Stimulated activated CD8-positive, alpha-beta memory T cell treated with anti-CD3 and anti-CD28 coated beads, Interleukin-2, amount 100 ng/mL, for 1 hour (primary cell): ENCODE measurements at regions not wholly inside any gene's neighbourhood (a gene's known extent, or its start where the extent isn't known, plus 50 kb on each side); places are given as distances from the start of the nearest gene placed in this dataset.
"Not testable (repeated sequence)": the region's sequence is repeated elsewhere in the genome, so short reads cannot be mapped to it uniquely, and the experiment has no call there.

Experiments
- DNase-seq, 2 donors: peaks; one replicate each; pipeline ENCODE4 v3.0.0-alpha.2; 2020; ENCODE audit warnings: low read depth in 2 of 2

DNA sequence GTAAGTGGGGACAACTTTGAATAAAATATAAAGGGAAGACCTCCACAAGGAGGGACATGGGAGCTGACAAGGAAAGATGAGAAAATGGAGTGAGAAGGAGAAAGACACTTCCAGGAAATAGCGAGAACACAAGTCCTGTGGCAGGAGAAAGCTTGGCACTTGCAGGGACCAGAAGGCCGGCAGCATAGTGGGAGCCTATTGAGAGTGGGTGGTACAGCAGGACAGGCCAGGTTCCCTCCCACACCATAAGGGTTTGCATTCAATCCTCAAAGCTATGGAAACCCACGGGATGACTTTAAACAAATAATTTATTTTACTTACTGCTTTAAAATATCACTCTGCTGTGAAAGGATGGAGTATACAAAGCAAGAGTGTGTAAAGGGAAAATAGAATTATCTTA lies 173.2 kb upstream of the ELL2 start:
- no peak for DNase-seq

DNA sequence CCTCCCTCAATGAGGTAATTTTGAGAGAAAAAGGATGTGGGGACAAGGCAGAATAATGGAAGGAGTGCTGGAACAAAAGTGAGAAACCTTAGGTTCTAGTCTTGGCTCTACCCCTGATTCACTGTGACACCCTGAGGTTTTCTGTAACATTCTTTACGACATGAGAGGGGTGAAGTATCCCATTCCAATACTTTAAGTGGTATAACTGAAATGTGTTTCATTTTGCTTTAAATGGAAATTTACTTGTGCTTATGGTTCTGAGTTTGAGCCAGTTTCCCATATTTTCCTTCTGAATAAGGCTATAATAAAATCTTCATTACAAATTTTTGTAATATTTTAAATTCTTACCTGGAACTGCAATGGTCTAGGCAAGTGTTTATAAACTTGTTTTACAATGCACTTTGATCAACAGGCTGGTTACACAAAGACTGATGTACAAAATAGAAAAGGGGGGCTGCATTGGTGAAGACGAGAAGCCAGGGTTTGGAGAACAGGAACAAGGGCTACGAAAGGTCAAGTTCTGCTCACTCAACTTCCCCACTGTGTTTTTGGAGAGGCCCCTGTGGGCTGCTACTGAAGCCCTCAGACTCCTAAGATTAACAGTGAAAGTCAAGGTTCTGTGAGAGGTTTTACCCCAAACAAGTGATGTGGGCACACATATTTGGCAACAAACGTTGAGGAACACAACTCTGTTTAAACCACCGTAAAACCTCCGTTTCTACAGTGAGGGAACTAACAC lies 171.9 kb upstream of the ELL2 start:
- DNase-seq = no peak

DNA sequence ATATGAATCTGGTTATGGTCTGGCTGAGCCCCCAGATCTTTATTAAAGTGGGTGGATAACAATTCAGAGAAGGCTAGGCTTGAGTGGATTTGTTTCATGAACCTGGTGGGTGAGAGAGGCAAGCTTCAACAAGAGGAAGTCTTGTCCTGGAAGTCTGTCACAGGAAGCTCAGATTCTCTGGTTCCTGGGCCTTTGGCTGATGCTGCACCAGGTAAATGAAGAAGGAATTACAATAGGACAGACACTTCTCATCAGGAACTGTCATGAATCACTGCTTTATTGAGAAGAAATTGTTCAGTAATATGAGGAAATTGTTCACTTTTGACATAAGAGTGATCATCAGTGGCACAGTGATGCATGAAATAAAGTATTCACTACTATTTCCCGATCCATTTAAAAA lies 167.6 kb upstream of the ELL2 start:
- DNase-seq = no peak

DNA sequence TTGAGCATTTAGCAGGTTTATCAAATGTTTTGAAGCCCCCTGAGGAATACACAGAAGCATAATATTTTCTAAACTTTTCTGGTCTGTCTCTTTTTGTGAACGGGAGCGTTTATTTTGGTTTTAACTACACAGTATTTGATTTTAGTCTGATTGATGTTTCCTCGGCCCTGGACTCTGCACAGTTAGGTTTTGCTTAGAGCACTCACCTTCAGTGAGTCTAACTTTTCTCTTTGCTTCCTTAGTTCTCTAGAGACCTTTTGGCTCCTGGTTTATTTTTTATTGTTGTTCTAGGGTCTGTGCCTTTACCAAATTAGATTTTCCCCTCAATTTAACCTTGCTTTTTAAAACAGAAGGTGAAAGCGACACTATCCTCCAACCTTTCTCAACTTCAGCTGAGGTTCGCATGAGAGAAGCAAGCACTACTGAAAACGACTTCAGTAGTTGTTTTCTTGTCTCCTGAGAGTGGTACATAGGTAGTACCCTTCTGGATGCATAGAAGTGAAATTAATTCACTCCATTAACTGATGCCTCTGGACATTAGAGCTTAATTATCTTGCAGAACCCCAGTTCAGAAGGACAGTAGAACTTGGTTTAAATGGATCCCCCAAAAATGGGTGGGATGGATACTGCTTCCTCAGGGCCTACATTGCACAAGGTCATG lies 166.7 kb upstream of the ELL2 start:
- no peak for DNase-seq

DNA sequence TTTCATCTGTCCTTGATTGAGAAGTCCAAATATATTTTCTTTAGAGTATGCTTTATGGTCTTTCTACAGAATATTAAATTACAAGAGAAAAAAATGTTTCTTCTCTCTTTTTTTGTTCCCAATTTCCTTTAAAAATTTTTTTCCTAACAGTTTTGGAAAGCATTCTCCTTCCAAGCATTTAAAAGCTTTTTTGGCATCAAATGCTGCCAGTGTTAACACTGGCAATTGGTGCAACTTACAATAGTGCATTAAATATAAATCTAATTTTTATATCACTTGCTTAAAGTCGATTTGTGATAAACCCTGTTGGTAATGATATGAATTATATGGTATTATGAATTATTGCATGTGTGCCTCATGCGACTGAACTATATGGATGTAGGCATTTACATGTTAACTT lies 165.9 kb upstream of the ELL2 start:
- no peak for DNase-seq

DNA sequence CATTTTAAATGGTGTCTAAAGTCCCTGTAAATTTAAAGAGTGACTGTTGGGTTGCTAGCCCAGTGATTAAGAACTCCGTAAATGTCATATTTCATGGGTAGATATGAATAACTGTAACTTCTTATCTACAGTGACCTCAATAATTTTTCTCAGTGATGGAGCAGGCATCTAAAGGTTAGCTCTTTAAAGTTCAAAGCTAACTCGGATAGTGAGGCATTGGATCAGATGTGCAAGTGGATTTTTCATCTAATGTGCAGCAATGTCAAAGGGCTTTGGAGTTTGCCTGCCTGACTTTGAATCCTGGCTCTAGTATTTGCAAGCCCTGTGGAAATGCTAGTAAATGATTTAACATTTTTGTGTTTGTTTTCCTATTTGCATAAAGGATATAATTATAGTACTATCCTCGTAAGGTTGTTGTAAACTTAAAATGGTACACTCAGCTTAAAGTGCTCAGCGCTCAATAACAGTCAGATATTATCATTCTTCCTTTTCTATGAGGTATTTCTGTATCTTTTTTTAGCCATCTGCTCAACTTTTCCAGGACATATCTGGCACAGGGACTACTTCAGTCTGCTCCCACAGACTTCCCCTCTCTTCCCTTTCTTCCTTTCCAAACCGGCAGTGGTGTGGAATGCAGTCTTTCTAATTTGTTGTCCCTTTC lies 163.7 kb upstream of the ELL2 start:
- no peak for DNase-seq

DNA sequence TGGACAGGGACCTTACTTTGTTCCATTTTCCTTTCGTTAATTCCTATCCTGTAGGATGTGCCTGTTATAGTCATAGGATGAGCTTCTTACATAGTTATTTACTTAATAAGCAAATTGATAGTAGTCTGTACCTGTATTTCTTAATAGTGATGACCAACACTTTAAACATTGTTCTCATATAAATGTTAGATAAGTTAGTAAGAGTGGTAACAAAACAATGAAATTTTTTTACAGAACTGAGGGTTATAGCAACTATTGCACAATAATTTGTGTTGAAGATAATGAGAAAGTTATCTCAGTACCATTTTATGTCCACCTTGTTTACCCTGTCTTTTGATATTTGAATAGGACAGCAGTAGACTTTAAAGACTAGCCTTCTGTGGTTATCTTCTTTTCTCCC lies 162.9 kb upstream of the ELL2 start:
- no peak for DNase-seq

DNA sequence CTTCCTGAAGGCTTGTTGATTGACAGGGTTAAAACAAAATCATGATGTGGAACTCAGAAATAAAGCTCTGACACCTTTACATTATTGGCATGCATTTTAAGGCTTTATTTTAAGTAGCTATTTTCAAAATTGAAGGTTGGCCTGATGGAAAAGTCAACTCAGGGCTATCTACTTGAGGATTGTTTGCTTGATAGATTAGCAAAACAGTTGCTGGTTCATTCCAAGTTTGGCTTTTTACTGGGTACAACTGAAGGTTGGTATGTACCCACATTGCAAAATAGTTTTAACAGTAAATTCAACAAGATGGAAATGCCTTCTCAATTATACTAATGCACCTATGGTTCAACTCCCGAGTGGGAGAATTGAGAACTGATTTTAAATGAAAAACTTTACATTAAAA lies 161.8 kb upstream of the ELL2 start:
- DNase-seq = no peak

DNA sequence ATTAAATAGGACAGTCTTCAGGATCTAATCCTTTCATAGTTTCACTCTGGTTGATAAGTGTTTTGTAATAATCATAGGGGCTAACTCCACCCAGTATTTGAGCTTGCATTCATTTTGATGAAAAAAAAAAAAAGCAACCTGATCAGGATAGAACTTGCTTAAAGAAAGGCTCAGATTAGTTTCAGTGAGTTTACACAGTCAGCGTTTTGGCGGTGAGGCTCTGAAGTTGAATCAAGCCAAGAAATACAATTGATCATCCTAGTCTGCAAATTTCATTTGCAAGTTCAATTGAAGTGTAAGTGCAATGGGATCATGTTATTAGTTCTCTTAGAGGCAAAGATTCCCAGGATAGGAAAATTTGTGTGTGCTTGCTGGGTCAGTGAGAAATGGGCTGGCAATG lies 159.7 kb upstream of the ELL2 start:
- DNase-seq = no peak

DNA sequence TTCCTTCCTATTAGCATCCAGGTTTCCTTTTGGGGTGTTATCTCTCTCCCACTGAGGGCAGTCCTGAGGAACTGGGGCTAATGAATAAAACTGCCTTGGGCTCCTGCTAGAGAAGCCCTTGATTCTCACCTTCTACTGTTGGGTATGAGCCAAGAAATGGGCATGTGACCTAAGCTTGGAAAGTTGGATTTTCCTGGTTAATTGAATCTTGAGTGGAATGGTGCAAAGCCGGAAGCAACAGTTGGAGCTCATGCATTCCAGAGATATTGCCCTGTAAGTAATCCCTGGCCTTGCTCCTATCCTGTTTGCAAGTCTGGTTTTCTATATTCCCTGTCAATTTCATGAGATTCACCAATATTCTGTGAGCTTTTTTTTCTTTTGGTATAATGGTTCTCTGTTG lies 158.5 kb upstream of the ELL2 start:
- no peak for DNase-seq

DNA sequence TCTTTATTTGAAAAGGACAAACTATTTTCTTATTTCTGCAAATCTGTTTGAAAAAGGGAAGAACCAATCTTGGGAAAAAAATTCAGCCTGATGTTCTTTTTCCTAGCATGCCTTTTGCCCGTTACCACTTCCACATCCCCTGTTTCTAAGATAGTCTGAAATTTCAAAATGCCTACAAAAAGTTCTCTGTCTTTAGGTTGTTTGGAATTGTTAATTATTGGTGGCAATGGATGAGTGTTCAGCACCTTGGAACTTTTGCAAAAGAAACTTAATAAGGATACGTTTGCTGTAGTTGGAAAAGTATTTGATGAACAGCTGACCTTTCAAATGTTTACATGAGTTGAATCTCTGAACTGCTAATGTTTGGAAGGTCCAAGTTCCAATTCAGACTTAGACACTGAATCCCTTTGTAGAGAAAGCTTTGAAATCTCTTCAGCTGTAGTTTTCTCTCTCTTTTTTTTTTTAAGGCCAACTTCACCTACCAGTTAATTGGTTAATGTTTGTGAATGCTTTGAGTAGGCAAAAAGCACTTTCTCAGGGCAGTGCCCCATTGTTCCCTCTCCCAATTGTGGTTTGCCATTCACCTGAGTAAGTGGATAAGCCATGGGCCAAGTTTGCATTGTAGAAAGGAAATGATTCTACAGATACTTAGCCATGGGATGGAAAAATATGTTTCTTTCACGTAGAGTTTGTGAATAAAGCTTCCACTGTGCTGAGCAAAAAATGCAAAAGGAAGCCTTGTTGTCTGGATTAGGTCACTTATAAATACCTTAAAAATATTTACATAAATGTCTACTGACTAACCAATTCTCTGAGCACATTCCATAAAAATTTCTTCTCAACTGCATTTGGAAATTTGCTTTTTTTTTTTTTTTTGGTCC lies 156.4 kb upstream of the ELL2 start:
- no peak for DNase-seq

DNA sequence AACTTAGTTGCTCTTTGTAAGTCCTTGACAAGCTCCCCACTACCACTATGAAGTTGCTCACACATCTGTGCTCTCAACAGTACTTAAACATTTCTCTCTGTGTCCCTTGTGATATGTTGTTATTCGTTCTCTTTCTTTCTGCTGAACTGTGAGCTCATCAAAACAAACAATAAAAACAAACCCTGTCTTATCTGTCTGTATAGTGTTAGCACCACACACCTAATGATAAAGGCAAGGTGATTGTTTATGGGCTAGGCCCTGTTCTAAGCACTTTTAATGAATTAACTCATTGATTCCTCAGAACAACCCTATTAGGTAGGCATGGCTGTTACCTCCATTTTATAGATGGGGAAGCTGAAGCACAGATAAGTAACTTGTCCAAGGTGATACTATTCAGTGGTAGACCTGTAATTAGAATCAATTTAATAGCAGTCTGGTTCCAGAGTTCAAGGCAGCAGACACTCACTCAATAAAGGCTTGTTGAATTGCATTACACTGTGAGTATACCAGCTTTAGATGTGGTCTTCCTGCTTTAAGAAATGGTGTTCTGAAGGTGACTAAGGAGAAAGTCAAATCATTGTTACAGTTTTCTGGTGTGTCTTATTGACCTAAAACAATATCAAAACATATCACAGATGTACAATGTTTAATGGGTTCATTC lies 153.6 kb upstream of the ELL2 start:
- DNase-seq = no peak

DNA sequence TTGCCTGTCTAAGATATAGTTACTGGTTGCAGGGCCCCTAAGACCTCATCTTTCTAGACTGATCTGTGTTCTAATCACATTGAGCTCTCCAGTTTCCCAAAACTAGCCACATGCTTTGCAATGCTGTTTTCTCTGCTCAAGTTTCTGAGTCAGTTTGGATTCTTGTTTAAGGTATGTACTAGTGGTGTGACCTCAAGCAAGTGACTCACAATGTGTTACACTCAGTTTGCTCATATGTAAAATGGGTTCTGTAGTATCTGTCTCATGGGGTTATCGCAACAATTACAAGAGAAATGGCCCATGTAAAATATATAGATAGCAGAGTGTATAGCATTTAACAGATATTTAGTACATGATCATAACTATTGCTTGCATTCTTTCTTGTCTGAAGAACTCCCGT lies 153.1 kb upstream of the ELL2 start:
- DNase-seq = no peak

DNA sequence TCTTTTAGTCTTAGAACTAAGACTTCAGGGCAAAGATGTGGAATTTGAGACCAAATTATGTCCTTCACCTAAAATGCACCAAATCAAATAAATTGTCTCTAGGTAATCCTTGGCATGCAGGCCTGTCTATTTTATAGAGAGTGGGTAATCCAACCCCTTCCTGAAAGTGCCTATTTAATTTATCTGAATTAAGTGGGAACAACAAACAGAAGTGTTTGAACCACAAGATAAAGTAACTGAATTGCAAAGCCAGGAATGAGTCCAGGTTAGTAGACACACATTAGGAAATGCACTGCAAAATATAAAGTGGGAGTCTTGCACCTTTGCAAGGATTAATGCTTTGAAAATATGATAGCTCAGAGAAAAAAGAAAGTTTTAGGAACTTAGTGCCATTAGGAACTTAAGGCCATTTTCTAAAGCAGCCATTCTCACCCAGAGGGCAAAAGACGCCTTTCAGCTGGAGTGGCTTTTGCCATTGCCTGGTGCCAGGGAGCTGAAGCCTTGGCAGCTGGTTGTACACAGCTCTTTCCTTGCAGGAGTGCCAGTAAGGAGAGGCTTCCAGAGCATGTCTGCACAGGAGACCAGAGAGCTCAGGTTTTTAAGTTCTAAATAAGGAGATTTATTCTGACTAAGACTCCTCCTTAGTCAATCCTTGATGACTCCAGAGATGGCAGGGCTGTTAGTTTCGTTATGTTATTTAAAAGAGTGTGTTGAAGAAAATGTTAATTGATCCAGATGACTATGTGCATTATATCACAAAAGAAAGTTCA lies 151.7 kb upstream of the ELL2 start:
- no peak for DNase-seq

DNA sequence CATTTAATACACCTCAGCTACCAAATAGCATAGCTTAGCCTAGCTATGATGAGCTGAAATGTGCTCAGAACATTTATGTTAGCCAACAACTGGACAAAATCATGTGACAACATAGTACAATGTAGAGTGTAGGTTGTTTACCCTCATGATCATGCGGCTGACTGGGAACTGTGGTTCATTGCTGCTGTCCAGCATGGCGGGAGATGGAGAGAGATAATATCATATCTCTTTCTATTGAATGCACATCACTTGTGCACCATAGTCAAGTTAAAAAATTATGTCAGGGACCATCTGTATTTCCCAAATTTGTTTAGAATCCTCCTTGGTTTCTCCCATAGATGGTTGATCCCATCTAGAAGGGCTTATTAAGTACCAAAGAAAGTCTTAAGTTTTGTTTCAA lies 151.1 kb upstream of the ELL2 start:
- no peak for DNase-seq

DNA sequence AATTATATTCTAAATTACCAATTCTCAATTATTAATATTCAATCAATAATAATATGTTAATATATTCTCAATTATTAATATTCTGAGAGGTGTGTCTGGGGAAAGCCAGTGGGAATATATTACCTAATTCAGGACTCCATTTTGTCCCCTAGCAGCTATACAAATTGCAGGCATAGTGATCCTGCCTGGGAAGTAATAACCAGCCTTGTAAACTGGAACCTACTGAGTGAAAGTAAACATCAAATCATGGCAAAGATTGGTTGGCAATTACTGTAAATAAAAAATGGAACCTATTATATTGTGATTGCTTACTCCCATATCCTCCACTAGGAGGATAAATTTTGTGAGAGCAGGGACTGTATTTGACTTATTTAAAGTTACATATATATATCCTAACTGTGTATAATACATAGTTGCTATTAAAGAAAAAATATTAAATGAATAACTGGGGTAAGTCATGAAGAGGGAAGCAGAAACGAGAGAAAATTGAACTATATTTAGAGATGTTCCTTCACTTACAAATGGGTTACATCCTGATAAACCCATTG lies 150.5 kb upstream of the ELL2 start:
- no peak for DNase-seq

DNA sequence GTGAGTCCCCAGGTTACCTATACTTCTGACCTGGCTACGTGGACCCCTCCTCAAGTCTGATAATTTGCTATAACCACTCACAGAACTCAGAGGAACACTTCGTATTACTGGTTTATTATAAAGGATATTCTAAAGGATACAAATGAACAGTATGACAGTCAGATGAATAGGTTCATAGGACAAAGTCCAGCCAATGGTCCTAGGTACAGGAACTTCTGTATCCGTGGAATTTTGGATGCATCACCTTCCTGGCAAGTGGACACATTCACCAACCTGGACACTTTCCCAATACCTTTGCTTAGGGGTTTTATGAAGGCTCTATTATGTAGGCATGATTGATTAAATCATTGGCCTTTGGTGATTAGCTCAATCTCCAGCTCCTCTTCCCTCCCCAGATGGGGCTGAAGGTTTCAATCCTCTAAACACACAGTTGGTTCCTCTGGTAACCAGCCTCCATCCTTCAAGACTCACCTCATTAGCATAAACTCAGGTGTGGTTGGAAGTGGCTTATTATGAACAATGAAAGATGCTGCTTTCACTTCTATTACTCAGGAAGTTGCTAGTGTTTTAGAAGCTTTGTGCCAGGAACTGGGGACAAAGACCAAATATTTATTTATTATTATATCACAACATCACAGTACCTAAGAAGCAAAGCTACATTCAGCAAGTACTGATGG lies 149.6 kb upstream of the ELL2 start:
- no peak for DNase-seq

DNA sequence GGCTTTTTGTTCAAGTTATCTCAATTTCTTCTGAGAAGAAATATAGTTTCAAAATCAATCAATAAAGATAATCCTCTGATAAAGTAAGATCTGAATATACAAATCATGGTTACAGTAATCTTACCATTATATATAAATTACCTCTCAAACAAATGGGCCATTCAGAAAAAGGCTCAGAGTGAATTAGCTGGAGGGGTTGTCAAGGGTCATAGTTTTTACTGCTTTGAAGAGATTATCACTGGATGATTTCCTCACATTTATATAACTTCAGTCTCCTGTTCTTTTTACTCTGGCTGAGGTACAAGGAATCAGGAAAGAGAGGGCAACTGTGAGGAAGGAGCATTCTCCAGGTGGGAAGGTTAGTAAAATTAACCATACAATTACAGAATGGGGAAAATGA lies 148.6 kb upstream of the ELL2 start:
- no peak for DNase-seq

DNA sequence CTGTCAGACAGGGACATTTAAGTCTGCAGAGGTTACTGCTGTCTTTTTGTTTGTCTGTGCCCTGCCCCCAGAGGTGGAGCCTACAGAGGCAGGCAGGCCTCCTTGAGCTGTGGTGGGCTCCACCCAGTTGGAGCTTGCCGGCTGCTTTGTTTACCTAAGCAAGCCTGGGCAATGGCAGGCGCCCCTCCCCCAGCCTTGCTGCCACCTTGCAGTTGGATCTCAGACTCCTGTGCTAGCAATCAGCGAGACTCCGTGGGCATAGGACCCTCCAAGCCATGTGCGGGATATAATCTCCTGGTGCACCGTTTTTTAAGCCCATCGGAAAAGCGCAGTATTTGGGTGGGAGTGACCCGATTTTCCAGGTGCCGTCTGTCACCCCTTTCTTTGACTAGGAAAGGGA lies 147.0 kb upstream of the ELL2 start:
- DNase-seq = not testable (repeated sequence)

DNA sequence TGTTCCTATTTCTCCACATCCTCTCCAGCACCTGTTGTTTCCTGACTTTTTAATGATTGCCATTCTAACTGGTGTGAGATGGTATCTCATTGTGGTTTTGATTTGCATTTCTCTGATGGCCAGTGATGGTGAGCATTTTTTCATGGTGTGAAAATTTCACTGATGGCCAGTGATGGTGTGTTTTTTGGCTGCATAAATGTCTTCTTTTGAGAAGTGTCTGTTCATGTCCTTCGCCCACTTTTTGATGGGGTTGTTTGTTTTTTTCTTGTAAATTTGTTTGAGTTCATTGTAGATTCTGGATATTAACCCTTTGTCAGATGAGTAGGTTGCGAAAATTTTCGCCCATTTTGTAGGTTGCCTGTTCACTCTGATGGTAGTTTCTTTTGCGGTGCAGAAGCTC lies 142.2 kb upstream of the ELL2 start:
- not testable (repeated sequence) for DNase-seq
